ENCODE measurements at regions not wholly inside any gene's neighbourhood (a gene's known extent, or its start where the extent isn't known, plus 50 kb on each side); places are given as distances from the start of the nearest gene placed in this dataset.
"Not testable (repeated sequence)": the region's sequence is repeated elsewhere in the genome, so short reads cannot be mapped to it uniquely, and the experiment has no call there.

DNA sequence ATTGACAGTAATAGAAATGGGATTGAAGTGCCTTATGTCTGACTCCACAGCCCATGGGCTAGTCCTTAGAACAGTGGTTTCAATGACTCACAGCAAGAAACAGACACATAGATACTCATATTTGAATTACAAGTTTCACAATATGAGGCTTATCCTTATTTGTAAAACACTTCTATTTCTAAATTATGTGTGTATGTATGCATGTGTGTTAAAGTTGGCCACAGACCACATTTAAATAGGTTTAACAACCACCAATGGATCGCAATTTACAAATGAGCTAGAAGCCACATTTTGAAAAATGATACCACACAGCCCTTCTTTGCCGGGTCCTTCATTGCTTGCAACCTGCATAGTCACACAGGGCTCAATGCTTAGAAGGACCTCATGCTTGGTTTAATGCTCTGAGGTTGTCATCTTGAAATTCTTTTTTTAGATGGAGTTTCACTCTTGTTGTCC is 157.8 kb upstream of the PREP start:
- no peak for DNase-seq

GRCh38 chr6:105557291-105557690 is 154.4 kb upstream of the PREP start:
- no peak for DNase-seq

GRCh38 chr6:105553171-105553570 is 150.3 kb upstream of the PREP start:
- no peak for DNase-seq

GRCh38 chr6:105550955-105551620 is 148.2 kb upstream of the PREP start:
- no peak for DNase-seq

DNA sequence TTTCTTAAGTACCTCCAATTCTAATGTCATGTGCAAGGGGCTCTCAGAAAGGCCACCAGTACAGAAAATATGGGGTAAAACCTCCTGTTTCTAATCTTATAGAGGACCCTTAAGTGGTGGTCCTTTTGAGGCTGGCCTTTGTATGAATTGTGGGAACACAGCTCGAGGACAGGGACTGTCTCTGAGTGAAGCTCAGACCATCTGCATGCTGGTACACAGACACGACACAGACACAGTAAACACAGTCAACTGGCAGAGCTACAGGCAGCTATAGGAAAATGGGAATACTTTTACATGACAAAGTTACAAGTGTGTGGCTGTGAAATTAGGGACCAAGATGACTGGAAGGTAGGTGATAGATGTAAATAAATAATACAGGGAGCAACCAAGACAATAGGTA is 143.9 kb upstream of the PREP start:
- DNase-seq = no peak

- DNase-seq = no peak
Measured at GRCh38 chr6:105545947-105546731, 143.3 kb upstream of the PREP start.

DNA sequence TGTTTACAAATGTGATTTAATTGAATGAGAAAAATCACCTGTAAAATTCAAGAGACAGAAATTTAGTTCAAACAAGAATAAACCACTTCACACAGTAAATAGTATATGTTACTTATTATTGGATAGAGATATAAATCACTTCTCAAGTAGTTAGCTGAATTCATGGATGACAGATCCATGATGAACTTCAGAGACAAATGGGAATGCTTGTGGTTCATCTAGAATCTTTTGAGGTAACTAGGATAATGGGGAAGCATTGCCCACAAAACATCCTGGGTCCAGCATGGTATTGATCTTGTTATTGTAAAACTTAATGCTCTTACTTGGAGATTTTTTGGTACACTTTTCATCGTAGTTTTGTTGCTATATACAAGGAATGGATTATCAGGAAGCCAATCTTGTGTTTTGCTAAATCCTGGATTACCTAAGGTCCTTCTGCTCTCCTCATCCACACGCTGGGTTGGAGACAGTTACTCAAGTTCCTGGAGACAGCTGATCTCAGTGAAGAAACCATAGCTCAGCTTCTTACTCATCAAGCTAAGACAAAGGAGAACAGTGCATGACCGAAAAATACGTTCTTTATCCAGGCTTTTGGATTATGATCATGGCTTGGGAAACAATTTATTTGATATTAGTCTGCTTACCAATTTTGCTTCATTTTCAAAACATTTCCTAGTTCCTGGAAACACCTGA is 142.5 kb upstream of the PREP start:
- no peak for DNase-seq

DNA sequence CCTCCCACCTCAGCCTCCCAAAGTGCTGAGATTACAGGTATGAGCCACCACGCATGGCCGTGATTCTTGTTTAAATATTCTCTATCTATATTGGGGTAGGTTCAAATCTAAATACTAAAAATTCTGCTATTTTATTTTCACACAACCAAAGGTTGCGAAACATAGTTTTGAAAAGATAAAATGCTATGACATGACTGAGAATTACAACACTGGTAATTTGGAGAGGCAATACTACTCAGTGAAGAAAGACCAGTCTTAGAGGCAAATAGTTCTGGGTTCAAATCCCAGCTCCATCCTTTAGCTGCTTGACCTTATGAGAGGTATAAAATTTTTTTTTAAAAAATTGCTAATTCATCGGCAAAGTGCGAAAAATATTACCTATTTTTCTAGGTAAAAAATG is 137.0 kb upstream of the PREP start:
- no peak for DNase-seq

DNA sequence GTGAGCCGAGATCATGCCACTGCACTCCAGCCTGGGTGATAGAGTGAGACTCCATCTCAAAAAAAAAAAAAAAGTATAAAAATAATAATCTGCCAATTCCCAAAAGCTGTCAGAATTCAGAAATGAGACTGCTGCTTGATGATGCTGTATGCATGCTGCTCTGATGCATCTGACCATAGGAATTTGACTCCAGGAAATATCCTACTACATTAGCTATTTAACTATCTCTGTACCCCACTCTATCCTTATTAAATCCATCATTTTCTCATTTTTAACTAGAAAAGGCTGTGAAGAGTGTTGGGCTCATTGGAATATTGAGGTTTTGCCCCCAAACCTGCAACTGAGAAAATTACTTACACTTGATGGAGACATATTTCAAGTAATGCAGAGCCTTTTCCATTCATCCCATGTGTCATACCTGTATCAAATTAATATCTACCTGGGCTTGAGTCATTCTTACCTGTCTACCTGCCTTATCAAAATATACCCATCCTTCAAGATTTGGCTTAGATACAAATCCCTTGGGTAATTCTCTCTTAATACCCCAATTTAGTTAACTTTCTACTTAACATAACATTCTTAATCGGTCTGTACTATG is 135.2 kb upstream of the PREP start:
- DNase-seq = no peak

GRCh38 chr6:105536961-105537360 is 134.1 kb upstream of the PREP start:
- no peak for DNase-seq

GRCh38 chr6:105533301-105533700 is 130.4 kb upstream of the PREP start:
- DNase-seq = no peak

DNA sequence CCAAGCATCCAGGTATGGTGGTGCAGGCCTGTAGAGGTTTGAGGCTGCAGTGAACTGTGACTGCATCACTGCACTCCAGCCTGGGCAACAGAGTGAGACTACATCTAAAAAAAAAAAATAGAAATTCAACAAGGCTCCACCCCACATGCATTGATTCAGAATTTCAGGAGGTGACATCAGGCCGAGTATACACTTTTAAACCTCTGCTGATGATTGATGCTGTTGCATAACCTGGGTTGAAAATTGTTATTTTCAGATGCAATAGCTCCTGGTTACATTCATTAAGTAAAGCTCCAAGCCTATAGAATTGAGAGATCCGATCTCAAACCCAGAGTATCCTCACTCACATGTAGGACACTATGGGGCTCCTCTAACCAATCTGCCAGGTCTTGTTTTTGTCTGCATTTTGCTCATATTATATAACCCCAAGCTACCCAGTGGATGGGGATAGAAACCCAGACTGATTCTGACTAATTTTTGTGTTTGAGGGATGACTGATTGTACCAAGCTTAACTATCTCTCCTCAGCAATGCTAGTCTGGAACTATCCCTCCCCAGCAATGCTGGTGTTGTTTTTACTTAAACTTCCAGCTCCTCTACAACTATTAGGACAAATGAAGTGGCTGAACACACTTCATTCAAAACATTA is 123.5 kb upstream of the PREP start:
- no peak for DNase-seq

- DNase-seq = no peak
Measured at GRCh38 chr6:105522626-105523322, 119.9 kb upstream of the PREP start.

DNA sequence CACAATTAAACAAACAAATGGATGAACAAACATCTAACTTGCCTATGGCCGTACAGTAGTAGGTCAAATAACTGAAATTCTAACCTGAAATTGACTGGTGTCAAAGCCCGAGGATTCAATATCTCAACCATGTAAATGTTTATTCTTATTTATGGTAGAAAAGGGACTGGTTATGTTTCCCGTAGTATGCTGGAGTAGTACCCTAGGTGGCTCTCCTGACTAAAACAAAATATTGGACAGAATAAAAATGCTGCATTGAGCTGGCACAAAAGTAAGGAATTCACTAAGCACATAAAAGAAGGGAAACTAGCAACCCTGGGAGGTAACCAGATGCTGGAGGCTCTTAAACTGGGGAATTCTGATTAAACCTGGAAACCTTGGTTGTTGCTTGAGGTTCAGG is 117.1 kb upstream of the PREP start:
- DNase-seq = no peak

DNA sequence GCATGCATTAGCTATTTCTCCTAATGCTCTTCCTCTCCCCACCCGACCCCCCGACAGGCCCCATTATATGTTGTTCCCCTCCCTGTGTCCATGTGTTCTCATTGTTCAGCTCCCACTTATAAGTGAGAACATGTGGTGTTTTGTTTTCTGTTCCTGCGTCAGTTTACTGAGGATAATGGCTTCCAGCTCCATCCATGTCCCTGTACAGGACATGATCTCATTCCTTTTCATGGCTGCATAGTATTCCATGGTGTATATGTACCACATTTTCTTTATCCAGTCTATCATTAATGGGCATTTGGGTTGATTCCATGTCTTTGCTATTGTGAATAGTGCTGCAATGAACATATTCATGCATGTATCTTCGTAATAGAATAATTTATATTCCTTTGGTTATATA is 116.1 kb upstream of the PREP start:
- not testable (repeated sequence) for DNase-seq

- DNase-seq = no peak
Measured at GRCh38 chr6:105515054-105515453, 112.2 kb upstream of the PREP start.

- no peak for DNase-seq
Measured at GRCh38 chr6:105514306-105514705, 111.4 kb upstream of the PREP start.

- DNase-seq = no peak
Measured at GRCh38 chr6:105511639-105512038, 108.8 kb upstream of the PREP start.

DNA sequence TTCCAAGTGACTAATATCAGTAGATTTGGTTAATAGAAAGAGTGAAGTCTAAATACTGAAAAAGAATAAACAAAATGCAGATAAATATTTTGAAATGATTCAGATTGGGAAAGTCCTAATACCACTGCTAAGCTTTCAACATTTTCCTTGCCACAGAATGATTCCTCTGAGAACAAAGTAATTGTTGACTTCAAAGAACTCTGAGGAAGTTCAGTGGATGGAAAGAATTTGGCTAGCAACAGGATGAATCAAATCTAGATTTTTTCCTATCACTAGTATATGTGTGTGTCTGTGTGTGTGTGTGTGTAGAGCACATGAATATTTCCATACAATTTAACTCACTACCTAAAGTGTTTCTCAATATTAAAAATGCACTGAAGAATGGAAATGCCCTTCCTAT is 107.9 kb upstream of the PREP start:
- no peak for DNase-seq

GRCh38 chr6:105509506-105510331 is 106.8 kb upstream of the PREP start:
- DNase-seq = no peak

GRCh38 chr6:105507811-105508210 is 104.9 kb upstream of the PREP start:
- no peak for DNase-seq

Data from right forelimb (tissue), 1 donor.